GM21529 (cell line): ENCODE measurements at regions not wholly inside any gene's neighbourhood (a gene's known extent, or its start where the extent isn't known, plus 50 kb on each side); places are given as distances from the start of the nearest gene placed in this dataset.
"Not testable (repeated sequence)": the region's sequence is repeated elsewhere in the genome, so short reads cannot be mapped to it uniquely, and the experiment has no call there.

Source experiments
- ATAC-seq: cut with Tn5 transposase; IDR thresholded peaks from one replicate; pipeline ENCODE4 v1.9.1; 2021; ENCODE audit not compliant: unreplicated experiment

DNA sequence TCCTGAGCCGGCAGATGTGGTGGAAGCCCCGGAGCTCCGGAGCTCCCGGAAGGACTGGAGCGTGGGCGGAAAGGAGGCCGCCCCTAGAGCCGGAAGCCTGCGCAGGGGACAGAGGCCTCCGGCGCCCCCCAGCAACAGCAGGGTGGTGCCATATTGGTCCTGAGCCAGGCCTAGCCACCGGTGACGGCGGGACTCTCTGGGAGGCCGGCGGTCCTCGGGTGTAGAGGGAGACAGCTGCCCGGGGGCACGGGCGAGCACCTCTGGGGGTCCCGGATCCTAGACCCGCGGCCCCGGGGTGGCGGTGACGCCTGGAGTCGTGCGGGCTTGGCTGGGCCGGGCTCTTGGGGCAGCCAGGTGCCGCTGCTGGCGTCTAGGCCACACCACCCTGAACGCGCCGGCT lies 1472.2 kb downstream of the FOXD4L5 start:
- peak; percentile 65 for ATAC-seq

- ATAC-seq, result not testable (repeated sequence)
Observed at GRCh38 chr9:63804205-63804604, 1480.8 kb downstream of the FOXD4L5 start.

- not testable (repeated sequence) for ATAC-seq
Observed at GRCh38 chr9:63794081-63794685, 1490.8 kb downstream of the FOXD4L5 start.

- not testable (repeated sequence) for ATAC-seq
Observed at GRCh38 chr9:63787454-63787853, 1497.6 kb downstream of the FOXD4L5 start.

DNA sequence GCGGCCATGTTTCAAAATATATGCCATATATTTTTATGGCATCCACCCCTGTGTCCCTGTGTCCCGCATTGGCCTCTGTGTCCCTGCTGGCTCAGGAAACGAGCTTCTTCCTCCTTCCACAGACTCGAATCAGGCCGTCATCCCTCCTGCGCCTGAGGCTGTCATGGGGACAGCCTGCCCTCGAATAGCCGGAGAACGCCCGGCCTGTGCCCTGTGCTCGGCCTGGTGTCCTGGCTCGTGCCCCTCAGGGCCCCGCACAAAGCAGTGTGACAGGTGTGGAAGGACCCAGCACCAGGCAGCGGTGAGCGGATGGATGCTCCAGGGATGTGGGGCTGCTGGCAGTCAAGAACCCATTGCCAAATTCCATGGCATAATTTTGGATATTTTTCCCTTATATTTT lies 1500.0 kb downstream of the FOXD4L5 start:
- ATAC-seq, result not testable (repeated sequence)

DNA sequence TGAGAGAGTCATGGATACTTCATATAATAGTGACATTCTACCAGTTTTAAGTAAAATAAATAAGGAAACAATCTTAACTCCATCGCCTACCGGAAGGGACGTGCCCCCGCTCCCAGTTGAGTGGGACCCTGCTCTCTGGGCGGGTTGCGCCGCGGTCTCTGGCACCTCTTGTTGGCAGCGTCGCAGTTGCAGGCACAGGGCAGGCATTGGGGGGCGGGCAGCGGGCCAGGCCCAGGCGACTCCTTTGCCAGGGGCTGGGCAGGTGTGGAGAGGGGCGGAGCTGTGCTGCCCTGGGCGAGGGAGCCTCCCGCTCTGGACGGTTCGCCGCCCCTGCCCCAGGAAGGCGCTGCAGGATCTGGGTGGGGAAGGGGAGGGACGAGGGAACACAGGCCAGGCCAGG lies 1500.6 kb downstream of the FOXD4L5 start:
- ATAC-seq, result not testable (repeated sequence)

- ATAC-seq, result peak; percentile 35
Observed at GRCh38 chr9:63781817-63782439, 1503.1 kb downstream of the FOXD4L5 start.

GRCh38 chr9:63781390-63781789 lies 1503.6 kb downstream of the FOXD4L5 start:
- peak; percentile 100 for ATAC-seq

DNA sequence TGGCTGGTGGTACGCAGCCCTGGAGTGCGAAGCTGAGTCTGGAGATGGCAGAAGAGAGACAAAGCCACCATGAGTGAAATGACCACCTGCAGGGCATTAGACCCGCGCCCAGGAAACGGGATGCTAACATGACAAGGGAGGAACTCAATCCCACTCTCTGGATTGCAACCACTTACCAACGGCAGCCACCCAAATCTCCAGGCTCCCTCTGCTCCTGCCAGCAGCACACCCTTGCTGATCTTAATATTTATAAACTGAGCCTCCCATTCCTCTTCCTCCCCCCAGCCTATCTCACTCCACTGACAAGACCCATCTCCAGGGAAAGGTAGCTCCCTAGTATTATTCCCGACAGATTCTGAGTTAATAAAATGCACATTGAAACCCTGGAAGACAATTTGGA lies 1508.8 kb downstream of the FOXD4L5 start:
- not testable (repeated sequence) for ATAC-seq

DNA sequence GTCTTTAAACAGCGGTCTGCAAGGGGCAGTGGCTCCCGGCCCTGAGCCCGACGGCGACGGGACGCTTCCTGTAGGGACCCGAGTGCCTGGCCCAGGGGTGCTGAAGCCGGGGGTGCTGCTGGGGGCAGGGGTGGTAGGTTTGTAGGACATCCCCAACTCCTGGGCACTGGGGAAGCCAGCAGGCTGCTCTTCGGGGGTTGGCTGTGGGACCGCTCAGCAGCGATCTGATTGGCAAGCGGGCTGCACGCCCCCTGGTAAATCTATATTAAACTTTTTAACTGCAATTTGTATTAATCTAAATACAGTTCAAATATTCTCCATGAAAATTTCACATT lies 1510.0 kb downstream of the FOXD4L5 start:
- not testable (repeated sequence) for ATAC-seq

DNA sequence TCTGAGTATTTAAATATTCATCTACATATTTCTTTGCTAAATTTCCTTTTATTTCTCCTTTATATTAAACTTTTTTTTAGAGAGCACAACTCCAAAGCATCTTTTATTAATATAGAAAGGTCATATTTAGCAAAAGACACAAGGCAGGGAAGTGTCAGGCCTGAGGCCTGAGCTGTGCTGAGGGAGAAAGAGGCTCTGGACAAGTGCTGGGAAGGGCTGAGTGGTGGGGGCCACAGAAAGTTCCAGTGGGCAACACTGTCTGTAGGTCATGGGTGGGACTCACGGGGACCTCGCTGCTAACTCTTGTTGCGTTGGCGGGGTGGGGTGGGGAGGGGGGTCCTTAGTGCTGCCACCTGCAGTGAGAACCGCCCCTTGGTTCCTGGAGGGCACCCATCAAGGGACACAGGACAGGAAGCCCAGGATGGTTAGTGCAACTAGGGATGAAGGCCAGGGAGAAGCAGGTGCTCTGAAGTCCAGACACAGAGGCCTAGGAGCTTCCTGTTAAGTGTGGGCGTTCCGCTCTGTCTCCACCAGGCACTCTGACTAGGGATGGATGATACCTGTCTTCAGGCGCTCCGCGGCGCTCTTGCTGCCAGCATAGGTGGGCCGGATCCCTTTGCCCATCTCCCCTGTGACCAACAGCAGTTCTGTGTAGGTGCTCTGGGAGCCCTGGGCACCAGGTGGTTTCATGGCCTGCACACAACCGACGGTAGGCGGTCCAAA lies 1510.5 kb downstream of the FOXD4L5 start:
- not testable (repeated sequence) for ATAC-seq

DNA sequence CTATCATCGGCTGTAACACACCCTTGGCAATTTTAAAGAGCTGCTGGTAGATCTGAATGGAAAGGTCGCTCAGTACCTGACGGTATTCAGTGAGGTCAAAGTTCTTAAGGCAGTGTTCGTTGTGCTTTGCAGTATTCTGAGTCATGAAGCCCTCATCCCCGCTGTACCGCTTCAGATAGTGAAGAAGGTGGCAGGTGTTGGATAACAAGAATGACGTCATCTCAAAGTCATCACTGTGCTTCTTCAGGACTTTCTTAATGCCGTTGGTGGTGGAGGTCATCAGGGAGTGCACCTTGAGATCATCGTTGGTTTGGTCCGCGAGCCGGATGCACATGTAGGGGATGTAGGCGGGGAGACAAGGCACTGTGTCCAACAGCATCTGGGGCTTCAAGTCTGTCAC lies 1522.8 kb downstream of the FOXD4L5 start:
- not testable (repeated sequence) for ATAC-seq

- not testable (repeated sequence) for ATAC-seq
Observed at GRCh38 chr9:63729021-63729420, 1556.0 kb downstream of the FOXD4L5 start.

- ATAC-seq, result no peak
Observed at GRCh38 chr9:63728287-63728686, 1556.7 kb downstream of the FOXD4L5 start.

DNA sequence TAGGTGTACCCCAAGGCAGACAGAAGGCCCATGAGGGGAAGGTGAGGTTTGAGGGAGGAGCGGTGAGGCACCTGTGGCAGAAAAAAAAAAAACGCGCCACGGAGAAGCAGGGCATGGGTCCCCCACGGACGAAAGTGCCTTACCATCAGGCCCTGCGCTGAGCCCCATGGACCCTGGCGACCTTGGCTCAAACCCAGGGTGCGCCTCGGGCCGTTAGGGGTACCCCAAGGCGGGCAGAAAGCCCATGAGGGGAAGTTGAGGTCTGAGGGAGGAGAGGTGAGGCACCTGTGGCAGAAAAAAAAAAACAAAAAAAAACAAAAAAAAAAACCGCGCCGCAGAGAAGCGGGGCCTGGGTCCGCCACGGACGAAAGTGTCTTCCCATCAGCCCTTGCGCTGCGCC lies 1576.7 kb downstream of the FOXD4L5 start:
- not testable (repeated sequence) for ATAC-seq

DNA sequence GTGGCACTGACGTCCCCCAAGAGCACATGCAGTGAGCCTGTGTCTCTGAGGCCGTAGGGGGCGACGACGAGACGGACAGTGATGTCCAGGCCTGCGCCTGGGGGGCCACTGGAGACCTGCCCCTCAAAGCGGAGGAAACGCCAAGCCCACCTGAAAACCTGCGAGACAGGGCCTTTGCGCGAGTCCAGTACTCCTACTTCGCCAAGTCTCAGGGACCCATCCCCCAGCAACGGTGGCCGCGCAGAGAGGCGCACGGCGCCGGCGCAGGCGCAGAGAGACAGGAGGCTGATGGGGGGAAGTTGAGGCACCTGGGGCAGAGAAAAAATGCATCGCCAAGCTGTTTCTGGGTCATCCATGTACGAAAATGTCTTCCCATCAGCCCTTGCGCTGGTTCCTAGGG lies 1580.6 kb downstream of the FOXD4L5 start:
- ATAC-seq, result not testable (repeated sequence)

GRCh38 chr9:63703670-63704069 lies 1581.3 kb downstream of the FOXD4L5 start:
- ATAC-seq, result not testable (repeated sequence)

DNA sequence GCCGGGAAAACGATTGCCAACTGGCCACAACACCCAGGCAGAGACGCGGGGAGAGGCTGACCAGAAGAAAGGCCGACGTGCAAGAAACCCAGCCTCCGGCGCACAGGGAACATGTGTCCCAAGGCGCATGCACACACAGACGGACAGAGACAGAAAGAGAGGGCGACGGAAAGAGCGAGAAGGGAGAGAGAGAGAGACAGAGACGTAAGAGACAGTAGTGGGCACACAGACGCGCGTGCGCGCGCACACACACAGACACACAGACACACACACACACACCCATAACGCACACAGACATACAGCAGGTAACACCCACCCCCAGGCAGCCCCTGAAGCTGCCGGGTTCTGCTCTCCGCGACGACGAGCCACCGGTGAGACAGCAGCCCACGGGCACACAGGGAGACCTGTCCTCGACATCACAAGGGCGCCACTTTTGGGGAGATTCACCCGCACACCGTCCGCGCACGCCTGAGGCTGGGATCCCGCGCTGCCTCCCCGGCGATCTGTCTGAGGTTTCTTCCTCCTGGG lies 1581.8 kb downstream of the FOXD4L5 start:
- not testable (repeated sequence) for ATAC-seq
